GM12864 (cell line): ENCODE measurements at regions not wholly inside any gene's neighbourhood (a gene's known extent, or its start where the extent isn't known, plus 50 kb on each side); places are given as distances from the start of the nearest gene placed in this dataset.

Source experiments
- DNase-seq: peaks from one replicate; pipeline ENCODE4 v3.0.0-alpha.2; 2011; ENCODE audit warnings: low read depth
- H3K4me3 ChIP-seq: 2 replicates; pipeline ENCODE4 v1.5.1; 2011; ENCODE audit warnings: mild to moderate bottlenecking, low read depth, low read length, control low read depth
- TF ChIP-seq, protein P1 (sequence below): IDR thresholded peaks from 2 replicates; pipeline ENCODE4 v1.5.1; 2011; ENCODE audit warnings: low read depth, mild to moderate bottlenecking, moderate library complexity, low read length, control low read depth, inconsistent platforms; ENCODE audit errors: missing control alignments

GRCh38 chr10:47241256-47241655, 58.7 kb upstream of the GDF10 start:
- no peak for DNase-seq
- no peak overlapping the region for H3K4me3 ChIP-seq
- TF ChIP-seq, protein P1, sequence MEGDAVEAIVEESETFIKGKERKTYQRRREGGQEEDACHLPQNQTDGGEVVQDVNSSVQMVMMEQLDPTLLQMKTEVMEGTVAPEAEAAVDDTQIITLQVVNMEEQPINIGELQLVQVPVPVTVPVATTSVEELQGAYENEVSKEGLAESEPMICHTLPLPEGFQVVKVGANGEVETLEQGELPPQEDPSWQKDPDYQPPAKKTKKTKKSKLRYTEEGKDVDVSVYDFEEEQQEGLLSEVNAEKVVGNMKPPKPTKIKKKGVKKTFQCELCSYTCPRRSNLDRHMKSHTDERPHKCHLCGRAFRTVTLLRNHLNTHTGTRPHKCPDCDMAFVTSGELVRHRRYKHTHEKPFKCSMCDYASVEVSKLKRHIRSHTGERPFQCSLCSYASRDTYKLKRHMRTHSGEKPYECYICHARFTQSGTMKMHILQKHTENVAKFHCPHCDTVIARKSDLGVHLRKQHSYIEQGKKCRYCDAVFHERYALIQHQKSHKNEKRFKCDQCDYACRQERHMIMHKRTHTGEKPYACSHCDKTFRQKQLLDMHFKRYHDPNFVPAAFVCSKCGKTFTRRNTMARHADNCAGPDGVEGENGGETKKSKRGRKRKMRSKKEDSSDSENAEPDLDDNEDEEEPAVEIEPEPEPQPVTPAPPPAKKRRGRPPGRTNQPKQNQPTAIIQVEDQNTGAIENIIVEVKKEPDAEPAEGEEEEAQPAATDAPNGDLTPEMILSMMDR = no peak

- no peak overlapping the region for H3K4me3 ChIP-seq
- no peak for DNase-seq
- TF ChIP-seq, protein P1 = no peak
Measured at GRCh38 chr10:47241946-47242867, 57.8 kb upstream of the GDF10 start.

DNA sequence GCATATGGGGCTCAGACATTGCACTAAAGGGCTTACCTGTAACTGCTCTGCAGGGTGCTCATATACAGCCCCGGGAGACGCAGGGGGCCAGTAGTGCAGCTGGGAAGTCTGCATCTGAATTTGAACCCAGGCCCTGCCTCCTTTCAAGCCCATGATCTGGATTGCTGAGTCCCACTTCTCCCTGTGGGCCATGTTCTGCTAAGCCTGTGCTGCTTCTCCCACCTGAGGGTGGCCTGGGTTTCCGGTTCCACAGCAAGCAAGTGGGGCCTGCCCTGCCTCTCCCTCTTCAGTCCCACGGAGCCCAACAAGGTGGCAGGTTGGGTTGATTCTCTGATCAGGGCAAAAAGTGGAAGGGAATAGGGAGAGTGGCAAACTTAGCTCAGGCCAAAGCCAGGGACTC, 56.6 kb upstream of the GDF10 start:
- H3K4me3 ChIP-seq = no peak overlapping the region
- DNase-seq = no peak
- TF ChIP-seq, protein P1 = no peak

DNA sequence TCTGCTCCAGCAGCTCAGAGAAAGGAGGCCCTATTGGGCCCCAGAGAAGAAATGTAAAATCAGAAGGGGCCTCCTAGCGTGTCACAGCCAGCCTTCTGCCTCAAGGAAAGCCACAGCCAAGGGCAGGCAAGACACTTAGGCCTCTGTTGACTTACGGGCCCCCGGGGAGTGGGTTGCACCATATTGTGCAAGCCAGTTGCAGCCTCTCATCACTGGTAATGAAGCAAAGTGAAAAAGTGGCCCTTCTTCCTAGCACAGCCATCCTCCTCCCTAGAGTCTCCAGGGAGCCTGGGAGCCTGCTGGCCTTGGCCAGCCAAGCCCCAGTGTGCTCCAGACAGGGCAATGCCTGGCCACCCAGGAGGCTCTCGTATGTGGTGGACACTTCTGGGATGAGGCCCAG, 56.2 kb upstream of the GDF10 start:
- H3K4me3 ChIP-seq = no peak overlapping the region
- no peak for DNase-seq
- TF ChIP-seq, protein P1 = no peak

GRCh38 chr10:47244560-47245500, 55.2 kb upstream of the GDF10 start:
- TF ChIP-seq, protein P1 = no peak
- H3K4me3 ChIP-seq = no peak overlapping the region
- no peak for DNase-seq

DNA sequence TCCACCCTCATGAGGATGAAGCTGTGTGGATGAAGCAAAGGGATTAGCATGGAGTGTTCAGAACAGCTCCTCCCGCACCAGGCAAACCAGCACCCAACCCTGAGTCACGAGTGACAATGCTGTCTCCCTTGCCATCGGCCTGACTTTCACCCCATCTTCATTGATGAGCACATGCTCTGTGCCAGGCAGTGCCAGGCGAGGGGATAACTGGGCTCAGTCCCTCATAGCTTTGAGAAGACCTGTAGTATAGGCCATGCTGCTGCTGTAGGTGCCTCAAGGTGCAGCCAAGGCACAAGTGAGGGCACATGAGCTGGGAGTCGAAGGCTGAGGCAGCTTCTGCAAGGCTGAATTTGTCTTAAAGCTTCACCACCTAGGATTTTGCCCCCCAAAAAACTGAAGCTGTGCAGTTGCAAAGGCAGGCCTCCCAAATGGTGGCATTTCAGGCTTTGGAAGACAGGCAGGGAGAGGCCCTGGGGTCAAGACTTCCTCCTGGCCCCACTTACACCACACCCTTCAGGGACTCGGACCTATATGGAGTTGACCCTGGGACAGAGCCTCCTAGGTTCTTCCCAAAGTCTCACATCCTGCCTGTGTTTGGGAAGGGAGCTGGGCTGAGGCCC, 54.2 kb upstream of the GDF10 start:
- TF ChIP-seq, protein P1 = no peak
- no peak overlapping the region for H3K4me3 ChIP-seq
- no peak for DNase-seq
